GM21390 (cell line): ENCODE measurements at regions not wholly inside any gene's neighbourhood (a gene's known extent, or its start where the extent isn't known, plus 50 kb on each side); places are given as distances from the start of the nearest gene placed in this dataset.

ENCODE experiments used
- ATAC-seq: cut with Tn5 transposase; IDR thresholded peaks from one replicate; pipeline ENCODE4 v1.9.1; 2021; ENCODE audit not compliant: unreplicated experiment

GRCh38 chr20:48115502-48115901 lies 330.2 kb upstream of the SULF2 start:
- no peak for ATAC-seq

- no peak for ATAC-seq
Observed at GRCh38 chr20:48107560-48107959, 322.3 kb upstream of the SULF2 start.

GRCh38 chr20:48106428-48106827 lies 321.1 kb upstream of the SULF2 start:
- no peak for ATAC-seq

- ATAC-seq: no peak
Observed at GRCh38 chr20:48105526-48105925, 320.2 kb upstream of the SULF2 start.

- ATAC-seq: no peak
Observed at GRCh38 chr20:48102931-48103660, 317.8 kb upstream of the SULF2 start.

GRCh38 chr20:48102076-48102787 lies 317.0 kb upstream of the SULF2 start:
- no peak for ATAC-seq

GRCh38 chr20:48100483-48100882 lies 315.2 kb upstream of the SULF2 start:
- no peak for ATAC-seq

- ATAC-seq: no peak
Observed at GRCh38 chr20:48098866-48099265, 313.6 kb upstream of the SULF2 start.

- ATAC-seq: no peak
Observed at GRCh38 chr20:48098099-48098498, 312.8 kb upstream of the SULF2 start.

GRCh38 chr20:48096957-48097890 lies 311.9 kb upstream of the SULF2 start:
- ATAC-seq: no peak

GRCh38 chr20:48096212-48096875 lies 311.1 kb upstream of the SULF2 start:
- ATAC-seq: no peak

- no peak for ATAC-seq
Observed at GRCh38 chr20:48094944-48095343, 309.7 kb upstream of the SULF2 start.

- no peak for ATAC-seq
Observed at GRCh38 chr20:48094196-48094749, 309.0 kb upstream of the SULF2 start.

- ATAC-seq: no peak
Observed at GRCh38 chr20:48092596-48093280, 307.5 kb upstream of the SULF2 start.

- ATAC-seq: no peak
Observed at GRCh38 chr20:48090784-48091183, 305.5 kb upstream of the SULF2 start.

GRCh38 chr20:48090314-48090713 lies 305.0 kb upstream of the SULF2 start:
- ATAC-seq: no peak

GRCh38 chr20:48080583-48080982 lies 295.3 kb upstream of the SULF2 start:
- no peak for ATAC-seq

- ATAC-seq: no peak
Observed at GRCh38 chr20:48079028-48079427, 293.7 kb upstream of the SULF2 start.

- ATAC-seq: no peak
Observed at GRCh38 chr20:48076747-48077146, 291.5 kb upstream of the SULF2 start.

GRCh38 chr20:48076247-48076646 lies 291.0 kb upstream of the SULF2 start:
- ATAC-seq: no peak
